ENCODE measurements at regions not wholly inside any gene's neighbourhood (a gene's known extent, or its start where the extent isn't known, plus 50 kb on each side); places are given as distances from the start of the nearest gene placed in this dataset.
"Not testable (repeated sequence)": the region's sequence is repeated elsewhere in the genome, so short reads cannot be mapped to it uniquely, and the experiment has no call there.

GRCh38 chr9:89844535-89844934 is 239.7 kb downstream of the GADD45G start:
- DNase-seq: no peak

GRCh38 chr9:89845321-89845720 is 240.5 kb downstream of the GADD45G start:
- no peak for DNase-seq

GRCh38 chr9:89845862-89846261 is 241.1 kb downstream of the GADD45G start:
- DNase-seq: no peak

- DNase-seq: no peak
Observed at GRCh38 chr9:89848060-89849040, 243.5 kb downstream of the GADD45G start.

GRCh38 chr9:89849096-89849495 is 244.3 kb downstream of the GADD45G start:
- no peak for DNase-seq

GRCh38 chr9:89850153-89850552 is 245.3 kb downstream of the GADD45G start:
- no peak for DNase-seq

GRCh38 chr9:89850631-89851325 is 246.0 kb downstream of the GADD45G start:
- DNase-seq: no peak

GRCh38 chr9:89853161-89853560 is 248.3 kb downstream of the GADD45G start:
- DNase-seq: no peak

- DNase-seq: no peak
Observed at GRCh38 chr9:89853931-89854330, 249.1 kb downstream of the GADD45G start.

- no peak for DNase-seq
Observed at GRCh38 chr9:89854715-89855475, 250.1 kb downstream of the GADD45G start.

- DNase-seq: not testable (repeated sequence)
Observed at GRCh38 chr9:89856296-89856695, 251.5 kb downstream of the GADD45G start.

GRCh38 chr9:89856950-89857349 is 252.1 kb downstream of the GADD45G start:
- DNase-seq: not testable (repeated sequence)

- not testable (repeated sequence) for DNase-seq
Observed at GRCh38 chr9:89859842-89860241, 255.0 kb downstream of the GADD45G start.

- DNase-seq: not testable (repeated sequence)
Observed at GRCh38 chr9:89861371-89861770, 256.6 kb downstream of the GADD45G start.

GRCh38 chr9:89862316-89862715 is 257.5 kb downstream of the GADD45G start:
- no peak for DNase-seq

- no peak for DNase-seq
Observed at GRCh38 chr9:89863141-89863540, 258.3 kb downstream of the GADD45G start.

GRCh38 chr9:89863837-89864236 is 259.0 kb downstream of the GADD45G start:
- DNase-seq: no peak

- no peak for DNase-seq
Observed at GRCh38 chr9:89864257-89864656, 259.4 kb downstream of the GADD45G start.

GRCh38 chr9:89864731-89865130 is 259.9 kb downstream of the GADD45G start:
- no peak for DNase-seq

GRCh38 chr9:89865357-89865756 is 260.5 kb downstream of the GADD45G start:
- DNase-seq: no peak

- DNase-seq: no peak
Observed at GRCh38 chr9:89865981-89866380, 261.2 kb downstream of the GADD45G start.

GRCh38 chr9:89866701-89867100 is 261.9 kb downstream of the GADD45G start:
- DNase-seq: no peak

- no peak for DNase-seq
Observed at GRCh38 chr9:89868100-89868499, 263.3 kb downstream of the GADD45G start.
